NCI-H2196 treated with DMSO at 0.1 percent for 48 hours (cell line): ENCODE measurements at regions not wholly inside any gene's neighbourhood (a gene's known extent, or its start where the extent isn't known, plus 50 kb on each side); places are given as distances from the start of the nearest gene placed in this dataset.

Experiments
- DNase-seq: peaks from one replicate; lab custom pipeline; 2025; ENCODE audit not compliant: unreplicated experiment; lab: John Stamatoyannopoulos, UW

- DNase-seq = no peak
Observed at GRCh38 chr11:29364006-29364405, 652.8 kb downstream of the KCNA4 start.

- no peak for DNase-seq
Observed at GRCh38 chr11:29361369-29361768, 655.5 kb downstream of the KCNA4 start.

DNA sequence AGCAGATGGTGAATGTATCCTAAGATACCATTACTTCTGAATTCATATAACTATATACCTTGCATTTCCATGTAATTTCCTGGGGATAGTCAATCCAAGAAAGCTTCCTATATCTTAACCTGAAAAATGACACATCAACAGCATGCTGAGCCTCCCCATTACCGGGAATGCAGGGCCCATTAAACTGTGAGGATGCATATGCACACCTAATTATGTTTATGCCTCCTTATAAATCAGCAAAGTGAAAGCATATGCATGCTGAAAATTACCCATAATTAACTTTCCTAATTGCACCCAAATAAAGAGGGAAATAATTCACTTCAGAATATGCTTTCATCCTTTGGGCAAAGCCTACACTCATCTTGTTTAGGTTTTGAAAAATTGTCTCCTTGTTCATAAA lies 663.0 kb downstream of the KCNA4 start:
- no peak for DNase-seq

- no peak for DNase-seq
Observed at GRCh38 chr11:29352273-29352795, 664.5 kb downstream of the KCNA4 start.

- DNase-seq = no peak
Observed at GRCh38 chr11:29351301-29351873, 665.4 kb downstream of the KCNA4 start.

GRCh38 chr11:29343465-29344333 lies 673.1 kb downstream of the KCNA4 start:
- no peak for DNase-seq

DNA sequence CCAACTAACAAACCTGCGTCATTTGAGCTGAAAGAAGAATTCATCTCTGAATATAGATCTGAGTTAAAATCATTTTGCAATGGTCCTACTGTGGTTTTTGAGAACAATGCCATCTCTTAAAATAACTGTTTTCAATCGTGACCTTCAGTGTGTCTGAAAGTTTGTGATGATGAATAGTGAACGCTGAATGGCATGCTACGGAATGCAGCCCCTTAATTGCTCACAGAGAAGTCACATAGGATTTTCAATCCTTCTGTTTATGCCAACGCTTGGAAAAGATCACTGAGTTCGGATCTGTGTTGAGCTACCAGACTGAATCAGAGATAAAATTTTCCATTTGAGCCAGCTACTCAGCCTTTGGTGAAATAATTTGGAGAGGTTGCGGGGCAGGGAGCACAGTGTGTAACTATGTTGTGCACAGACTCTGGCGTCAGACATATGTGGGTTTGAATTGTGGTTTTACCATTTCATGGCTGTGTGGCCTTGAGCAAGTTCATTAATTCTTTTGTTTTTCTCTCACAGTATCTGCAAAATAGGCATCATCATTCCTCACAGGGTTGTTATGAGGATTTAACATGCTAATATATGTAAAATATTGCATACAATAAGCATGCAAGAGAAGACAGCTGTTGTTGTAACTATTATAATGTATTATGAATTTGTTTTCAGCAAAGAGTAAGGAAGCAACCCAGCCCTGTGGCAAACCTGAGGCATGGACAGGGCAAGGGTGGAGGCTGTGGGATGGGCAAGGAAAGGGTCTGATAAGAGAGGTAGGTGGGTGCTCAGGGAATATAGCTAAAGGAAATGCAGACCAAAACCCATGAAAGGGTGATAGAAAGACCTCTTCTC lies 679.9 kb downstream of the KCNA4 start:
- no peak for DNase-seq

DNA sequence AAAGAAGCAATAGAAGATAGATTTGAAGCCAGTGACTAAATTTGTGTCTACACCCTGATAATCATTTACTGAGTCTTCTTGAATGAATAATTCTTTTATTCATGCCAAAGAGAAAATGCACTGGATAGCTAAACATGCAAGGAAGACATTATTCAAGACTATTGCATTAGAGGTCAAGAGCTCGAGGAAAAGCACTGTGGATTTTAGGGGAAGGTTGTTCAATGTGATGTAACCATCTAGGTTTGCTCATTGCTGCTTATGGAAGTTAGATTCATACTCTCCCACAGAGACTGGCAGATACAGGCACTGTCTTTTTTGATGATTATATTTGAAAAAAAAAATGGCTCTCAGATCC lies 682.1 kb downstream of the KCNA4 start:
- DNase-seq = no peak

GRCh38 chr11:29333993-29334775 lies 682.6 kb downstream of the KCNA4 start:
- DNase-seq = no peak

- DNase-seq = no peak
Observed at GRCh38 chr11:29331451-29332010, 685.3 kb downstream of the KCNA4 start.

- peak; percentile 3 for DNase-seq
Observed at GRCh38 chr11:29328961-29329441, 687.8 kb downstream of the KCNA4 start.

DNA sequence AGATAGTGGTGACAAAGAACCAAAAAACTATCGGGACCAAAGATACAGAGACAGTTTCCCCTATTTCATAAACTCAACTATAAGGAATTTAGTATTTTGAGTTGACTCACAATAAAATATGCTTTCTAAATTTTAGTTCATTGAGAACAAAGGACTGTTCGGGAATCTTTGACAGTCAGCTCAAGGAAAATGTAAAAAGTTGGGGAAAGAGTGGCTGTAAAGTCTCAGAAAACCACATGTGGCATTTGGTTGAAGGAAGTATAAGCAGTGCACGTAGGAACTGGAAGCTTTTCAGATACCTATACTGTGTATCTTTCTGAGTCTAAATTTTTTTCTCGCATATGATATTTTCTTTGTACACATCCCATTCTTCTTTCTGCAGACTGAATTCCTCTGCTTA lies 688.9 kb downstream of the KCNA4 start:
- no peak for DNase-seq

GRCh38 chr11:29326757-29327156 lies 690.1 kb downstream of the KCNA4 start:
- DNase-seq = no peak

DNA sequence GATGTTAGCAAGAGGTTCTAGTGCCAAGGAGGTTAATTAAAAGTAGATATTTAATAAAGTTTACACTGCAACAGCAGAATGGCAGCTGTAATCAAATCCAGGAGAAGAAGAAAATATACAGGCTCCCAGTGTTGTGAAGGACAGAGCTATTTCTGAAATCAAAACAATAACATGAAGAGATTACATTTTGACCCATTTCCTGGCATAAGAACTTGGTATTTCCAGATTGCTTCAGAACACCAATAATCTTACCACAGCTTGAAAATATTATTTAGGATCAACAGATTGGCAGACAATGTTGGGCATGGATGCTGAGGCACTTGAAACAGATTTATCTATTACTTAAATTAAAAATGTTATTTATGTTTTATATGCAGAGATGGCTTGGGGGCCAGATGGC lies 692.5 kb downstream of the KCNA4 start:
- no peak for DNase-seq

DNA sequence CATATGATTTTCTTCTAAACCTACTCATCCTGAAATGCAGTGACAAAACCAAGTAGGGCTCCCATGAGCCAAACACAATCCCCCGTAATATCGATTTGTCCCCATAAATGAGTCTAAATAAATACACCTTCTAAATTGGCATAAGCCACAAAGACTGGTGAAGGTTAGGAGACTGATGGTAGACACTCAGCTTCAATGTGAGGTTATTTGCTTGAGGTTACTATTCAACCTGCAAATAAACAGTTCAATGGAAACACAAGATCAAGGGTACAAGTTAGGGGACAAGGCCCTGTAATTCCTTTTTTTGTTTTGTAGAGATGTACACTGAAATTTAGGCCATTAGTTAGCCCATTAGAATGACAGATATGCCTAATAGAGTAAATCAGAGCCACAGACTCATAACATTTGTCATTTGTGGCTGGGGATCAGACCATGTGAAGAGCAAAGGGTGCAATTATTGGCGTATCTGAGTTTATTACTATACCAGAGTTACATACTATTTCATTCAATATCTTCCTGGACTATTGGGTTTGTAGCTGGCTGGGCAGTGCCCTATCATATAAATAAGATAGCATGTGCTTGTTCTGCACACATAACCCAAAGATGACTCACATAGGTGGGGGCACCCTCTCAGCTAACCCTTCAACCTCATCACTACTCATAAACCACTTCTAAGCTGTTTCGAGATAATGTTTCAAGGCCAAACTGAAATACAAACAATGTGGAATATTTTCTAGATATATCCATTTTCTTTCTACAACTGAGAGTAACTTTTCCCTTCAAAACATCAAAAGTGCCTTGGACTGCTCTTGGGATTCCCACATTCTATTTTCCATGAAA lies 695.3 kb downstream of the KCNA4 start:
- no peak for DNase-seq

- DNase-seq = no peak
Observed at GRCh38 chr11:29320196-29320595, 696.6 kb downstream of the KCNA4 start.

DNA sequence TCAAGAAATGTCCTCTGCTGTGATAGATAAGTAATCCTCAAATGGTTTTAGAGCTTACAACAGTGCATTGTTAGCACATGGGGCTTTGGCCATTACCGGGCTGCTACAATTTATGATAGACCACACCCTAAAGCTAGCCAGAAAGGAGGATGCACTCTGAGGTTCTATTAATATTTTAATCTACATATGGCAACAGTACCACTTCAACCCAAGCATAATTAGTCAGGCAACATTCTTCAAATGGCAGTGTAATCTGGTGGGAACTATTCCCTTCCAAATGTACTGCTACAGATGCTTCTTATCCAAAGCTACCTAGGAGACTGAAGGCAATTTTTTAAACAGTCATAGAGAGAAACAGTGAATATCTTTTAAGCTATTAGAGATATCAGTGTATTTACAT lies 697.6 kb downstream of the KCNA4 start:
- DNase-seq = no peak

- no peak for DNase-seq
Observed at GRCh38 chr11:29318134-29318845, 698.5 kb downstream of the KCNA4 start.

- no peak for DNase-seq
Observed at GRCh38 chr11:29317694-29318093, 699.1 kb downstream of the KCNA4 start.
